SK-N-SH (cell line): ENCODE measurements at regions not wholly inside any gene's neighbourhood (a gene's known extent, or its start where the extent isn't known, plus 50 kb on each side); places are given as distances from the start of the nearest gene placed in this dataset.

Experiments
- CTCF ChIA-PET: fragments of 300-600, 350-600 bp; formaldehyde crosslinking; extraction: SDS; loops from one replicate; lab custom pipeline; 2021; lab: Yijun Ruan, JAX
- POLR2A ChIA-PET: fragments of 350-600 bp; sonication (Branson Sonifier 250); formaldehyde crosslinking; extraction: SDS; loops from one replicate; lab custom pipeline; 2020; ENCODE audit warnings: antibody characterized with exemption, inconsistent platforms; lab: Yijun Ruan, JAX
- DNase-seq: peaks from one replicate; pipeline ENCODE4 v3.0.0; 2012
- H2AFZ ChIP-seq: fragments of 200-600 bp; sonication (generic); 2 replicates; pipeline ENCODE4 v1.8.1; 2016; ENCODE audit warnings: antibody characterized with exemption, mild to moderate bottlenecking, low read depth
- H3F3A ChIP-seq: fragments of 200-600 bp; sonication (generic); replicated peaks from 2 replicates; pipeline ENCODE3; 2016; ENCODE audit warnings: antibody characterized with exemption, mild to moderate bottlenecking; ENCODE audit not compliant: insufficient read depth
- H3K27ac ChIP-seq, 2 experiments: fragments of 200-500 bp in 1 of 2; fragments of 200-600 bp in 1 of 2; sonication (Bioruptor generic) in 1 of 2; sonication (generic), shearing (Covaris generic) in 1 of 2; 2 replicates each; pipeline versions ENCODE4 v1.5.1 to v1.6.1; 2014 to 2016; ENCODE audit warnings: low read depth in 2 of 2, inconsistent platforms in 1 of 2, low read length in 1 of 2, mild to moderate bottlenecking in 1 of 2, mixed read lengths in 1 of 2
- H3K27me3 ChIP-seq: fragments of 200-600 bp; sonication (generic), shearing (Covaris generic); 2 replicates; pipeline ENCODE4 v1.6.1; 2016; ENCODE audit warnings: mixed run types; ENCODE audit not compliant: insufficient read depth
- H3K36me3 ChIP-seq, 2 experiments: fragments of 200-500 bp in 1 of 2; fragments of 200-600 bp in 1 of 2; sonication (Bioruptor generic) in 1 of 2; sonication (generic) in 1 of 2; replicated peaks in 1 of 2; 2 replicates each; pipeline versions ENCODE3 to v1.5.1; 2014 to 2016; ENCODE audit warnings: low read length in 1 of 2, mild to moderate bottlenecking in 1 of 2; ENCODE audit not compliant: insufficient read depth in 2 of 2, control insufficient read depth in 1 of 2
- H3K4me1 ChIP-seq, 2 experiments: fragments of 200-500 bp in 1 of 2; fragments of 200-600 bp in 1 of 2; sonication (Bioruptor generic) in 1 of 2; sonication (generic), shearing (Covaris generic) in 1 of 2; 2 replicates each; pipeline versions ENCODE4 v1.5.1 to v1.6.1; 2014 to 2016; ENCODE audit warnings: low read depth in 1 of 2, low read length in 1 of 2, mixed run types in 1 of 2; ENCODE audit not compliant: insufficient read depth in 2 of 2, control insufficient read depth in 1 of 2
- H3K4me2 ChIP-seq: fragments of 200-600 bp; sonication (generic), shearing (Covaris generic); 2 replicates; pipeline ENCODE4 v1.6.1; 2017; ENCODE audit warnings: mixed run types
- H3K4me3 ChIP-seq, 2 experiments: fragments of 200-500 bp in 1 of 2; fragments of 200-600 bp in 1 of 2; sonication (Bioruptor generic) in 1 of 2; sonication (generic), shearing (Covaris generic) in 1 of 2; 2 replicates each; pipeline versions ENCODE4 v1.5.1 to v1.8.1; 2014 to 2016; ENCODE audit warnings: low read depth in 2 of 2, inconsistent platforms in 1 of 2, low read length in 1 of 2, mild to moderate bottlenecking in 1 of 2, mixed read lengths in 1 of 2, moderate library complexity in 1 of 2
- H3K79me2 ChIP-seq: fragments of 200-600 bp; sonication (generic); 2 replicates; pipeline ENCODE4 v1.8.1; 2017; ENCODE audit warnings: mild to moderate bottlenecking; ENCODE audit not compliant: insufficient read depth
- H3K9ac ChIP-seq: fragments of 200-600 bp; sonication (generic); 2 replicates; pipeline ENCODE4 v1.6.1; 2017; ENCODE audit warnings: mixed run types
- H3K9me2 ChIP-seq: fragments of 200-600 bp; sonication (generic); 2 replicates; pipeline ENCODE4 v1.6.1; 2017; ENCODE audit warnings: mixed run types
- H3K9me3 ChIP-seq: fragments of 200-600 bp; sonication (generic); 2 replicates; pipeline ENCODE4 v1.6.1; 2017; ENCODE audit warnings: mixed run types, mild to moderate bottlenecking, moderate library complexity
- H4K20me1 ChIP-seq: fragments of 200-600 bp; sonication (generic); 2 replicates; pipeline ENCODE4 v1.6.1; 2017; ENCODE audit warnings: mild to moderate bottlenecking, mixed run types; ENCODE audit not compliant: insufficient read depth
- CHD2 ChIP-seq: fragments of 150-350 bp; IDR thresholded peaks from 2 replicates; pipeline ENCODE4 v1.6.1; 2018; ENCODE audit warnings: low read length; ENCODE audit not compliant: partially characterized antibody
- CTCF ChIP-seq: fragments of 200-600 bp; sonication (generic); IDR thresholded peaks from 2 replicates; pipeline ENCODE4 v1.6.1; 2017; ENCODE audit warnings: antibody characterized with exemption, mild to moderate bottlenecking, moderate library complexity
- EP300 ChIP-seq, 2 experiments: IDR thresholded peaks; 2 replicates each; pipeline versions ENCODE4 v1.4.0 to v1.6.1; 2012; ENCODE audit warnings: borderline replicate concordance in 1 of 2, low read depth in 1 of 2, low read length in 1 of 2
- EZH2phosphoT487 ChIP-seq: fragments of 200-600 bp; sonication (generic); IDR thresholded peaks from 2 replicates; pipeline ENCODE4 v1.6.1; 2017; ENCODE audit warnings: low read depth, mixed run types, mild to moderate bottlenecking, antibody characterized with exemption, moderate library complexity, borderline replicate concordance
- FOSL2 ChIP-seq: IDR thresholded peaks from 2 replicates; pipeline ENCODE4 v1.4.0; 2012; ENCODE audit warnings: low read depth, mild to moderate bottlenecking, moderate library complexity, borderline replicate concordance
- FOXJ3 ChIP-seq: sonication (generic); formaldehyde crosslinking; IDR thresholded peaks from 2 replicates; pipeline ENCODE4 v1.5.1; 2020; ENCODE audit warnings: mild to moderate bottlenecking, missing genetic modification reagents
- GABPA ChIP-seq: IDR thresholded peaks from 2 replicates; pipeline ENCODE4 v1.4.0; 2012; ENCODE audit warnings: low read depth, mild to moderate bottlenecking
- GATA2 ChIP-seq: sonication (generic); formaldehyde crosslinking; IDR thresholded peaks from 2 replicates; pipeline ENCODE4 v1.5.0; 2020; ENCODE audit warnings: mild to moderate bottlenecking, missing genetic modification reagents
- IRF3 ChIP-seq: fragments of 150-350 bp; IDR thresholded peaks from 2 replicates; pipeline ENCODE4 v1.6.1; 2016; ENCODE audit warnings: mild to moderate bottlenecking, low read depth, low read length
- JUND ChIP-seq: IDR thresholded peaks from 2 replicates; pipeline ENCODE4 v1.4.0; 2012
- MEF2A ChIP-seq: IDR thresholded peaks from 2 replicates; pipeline ENCODE4 v1.4.0; 2012; ENCODE audit warnings: low read depth, borderline replicate concordance
- NRF1 ChIP-seq: IDR thresholded peaks from 2 replicates; pipeline ENCODE4 v1.6.1; 2012; ENCODE audit warnings: low read depth, mild to moderate bottlenecking, low read length
- PBX3 ChIP-seq: IDR thresholded peaks from 2 replicates; pipeline ENCODE4; 2012
- POLR2AphosphoS5 ChIP-seq: IDR thresholded peaks from 2 replicates; pipeline ENCODE4 v1.6.1; 2012; ENCODE audit warnings: low read depth, low read length
- RAD21 ChIP-seq: IDR thresholded peaks from 2 replicates; pipeline ENCODE4 v1.6.1; 2012; ENCODE audit warnings: mild to moderate bottlenecking, low read length
- RCOR1 ChIP-seq: fragments of 150-350 bp; IDR thresholded peaks from 2 replicates; pipeline ENCODE4 v1.6.1; 2017; ENCODE audit warnings: antibody characterized with exemption, low read length
- SIN3A ChIP-seq: IDR thresholded peaks from 2 replicates; pipeline ENCODE4 v1.6.1; 2012; ENCODE audit warnings: low read depth, mild to moderate bottlenecking, low read length, moderate library complexity, borderline replicate concordance
- SMC3 ChIP-seq: IDR thresholded peaks from 2 replicates; pipeline ENCODE4 v1.6.1; 2012; ENCODE audit warnings: low read depth, low read length, improper control_type of control experiment
- TCF12 ChIP-seq: IDR thresholded peaks from 2 replicates; pipeline ENCODE4 v1.4.0; 2012
- TEAD4 ChIP-seq: IDR thresholded peaks from 2 replicates; pipeline ENCODE4 v1.4.0; 2012; ENCODE audit warnings: mild to moderate bottlenecking, borderline replicate concordance; ENCODE audit not compliant: insufficient read depth
- whole genome bisulfite sequencing: methylation state at CpG from one replicate; pipeline ENCODE4 v1.1.6; 2017; ENCODE audit warnings: low lambda C conversion rate; 5-methylcytosine and 5-hydroxymethylcytosine counted together

DNA sequence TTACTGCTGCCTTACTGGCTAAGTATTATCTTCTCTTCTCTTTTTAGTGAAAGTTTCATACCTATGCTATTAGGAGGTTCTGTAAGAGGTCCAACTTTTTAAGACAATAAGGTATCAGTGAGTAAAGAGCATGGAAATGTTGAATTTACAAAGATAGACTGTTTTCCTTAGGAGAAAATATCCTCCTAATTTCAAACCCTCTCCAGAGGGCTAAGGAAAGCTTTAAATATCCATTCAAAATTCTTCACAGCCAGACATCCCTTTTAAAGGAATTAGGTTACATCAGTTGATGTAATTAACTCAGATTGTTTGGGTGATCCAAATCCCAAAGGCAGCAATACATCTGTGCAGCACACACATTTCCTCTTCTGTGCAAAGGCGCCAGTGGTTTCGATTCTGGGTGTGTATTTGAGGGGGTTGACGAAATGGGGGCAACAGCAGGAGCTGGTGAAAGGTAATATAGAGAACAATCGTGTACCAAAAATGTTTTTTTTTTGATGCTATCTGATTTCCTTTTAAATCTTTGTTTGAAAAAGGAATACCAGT lies 273.8 kb upstream of the RPS23 start:
- TF ChIP-seq EP300 (IDR thresholded peaks at IDR 0.05; ENCODE audit: borderline replicate concordance in 1 of 2, low read depth in 1 of 2, low read length in 1 of 2) = peak in 1 of 2 experiments; percentile 85; a peak in 1 of 4 replicates
- TF ChIP-seq GABPA = no peak
- no peak for TF ChIP-seq FOSL2
- TF ChIP-seq CTCF = no peak
- TF ChIP-seq RAD21 = peak; percentile 35; the same call in 1 of the 2 replicates
- TF ChIP-seq RCOR1 = peak; percentile 86
- TF ChIP-seq GATA2 (CRISPR knock-in tag) = peak; percentile 87
- no peak for TF ChIP-seq NRF1
- TF ChIP-seq SMC3 = no peak
- TF ChIP-seq TCF12 = peak; percentile 51
- peak; percentile 87 for TF ChIP-seq FOXJ3 (CRISPR knock-in tag)
- TF ChIP-seq IRF3 = no peak
- TF ChIP-seq EZH2phosphoT487 = no peak
- 0 out of 2 replicates have a peak, but pooled peaks have one; percentile 26 for TF ChIP-seq POLR2AphosphoS5
- TF ChIP-seq CHD2 = peak; percentile 83
- TF ChIP-seq SIN3A = no peak
- TF ChIP-seq PBX3 = no peak
- TF ChIP-seq JUND = no peak
- TF ChIP-seq MEF2A = no peak
- TF ChIP-seq TEAD4 = no peak
- Histone ChIP-seq H3K79me2 (no peaks in the 10 kb centered on the region), H3K9me3 (no peaks in the 10 kb centered on the region), H3F3A (no peaks in the 10 kb centered on the region), H3K9me2 (no peaks in the 10 kb centered on the region), H3K4me2 (peak overlapping the region; percentile 17), H3K27me3 (no peaks in the 10 kb centered on the region), H3K36me3 (no peaks in the 10 kb centered on the region), H3K27ac (peak overlapping the region; percentile 34 to 96; a peak in 3 of 4 replicates), H4K20me1 (no peaks in the 10 kb centered on the region), H3K9ac (no peak overlapping the region), H3K4me1 (peaks cover 4 to 15% of the 10 kb centered on the region in 2 experiments; a peak in 2 of 4 replicates), H2AFZ (no peak overlapping the region), H3K4me3 (0 out of 4 replicates have a peak overlapping the region, but pooled peaks of 1 of the 2 experiments have one; percentile 14)
- ChIA-PET CTCF (interaction anchor here (1.0 kb wide), 2 partner anchors 8 to 10 kb away, joined by 3 read pairs; no protein-coding TSS in a partner anchor), POLR2A (interaction anchor here (1.4 kb wide), 1 partner anchor 13 kb away, joined by 4 read pairs; no protein-coding TSS in a partner anchor)
- WGBS = 21% methylated on average over 4 of the region's 4 CpGs
- peak; percentile 38 for DNase-seq
